ENCODE measurements at regions not wholly inside any gene's neighbourhood (a gene's known extent, or its start where the extent isn't known, plus 50 kb on each side); places are given as distances from the start of the nearest gene placed in this dataset.

DNA sequence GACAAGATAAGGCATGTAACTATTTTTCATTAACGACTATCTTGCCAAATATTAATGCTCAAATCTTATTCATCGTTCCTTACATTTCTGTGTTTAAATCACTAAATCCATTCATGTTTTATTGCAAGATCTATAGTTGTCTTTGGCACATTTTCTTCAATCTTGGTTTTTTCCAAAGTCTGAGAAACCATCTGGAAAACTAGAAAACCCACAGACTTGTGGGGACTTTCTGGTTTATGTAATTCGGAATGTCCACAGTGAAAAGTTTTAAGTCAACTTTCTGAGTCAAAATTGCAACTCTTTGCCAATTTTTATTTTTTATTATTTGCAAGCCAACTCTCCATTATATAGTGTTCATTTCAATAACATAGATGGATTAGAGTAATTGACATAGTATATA lies 520.8 kb upstream of the ADAMTS5 start:
- Histone ChIP-seq H3K27me3 (ENCODE audit: insufficient read depth in 3 of 3, low read length in 2 of 3) (no peaks in the 10 kb centered on the region), H3K36me3 (ENCODE audit: insufficient read depth in 1 of 2, low read depth in 1 of 2) (no peaks in the 10 kb centered on the region), H3K4me1 (no peaks in the 10 kb centered on the region), H3K4me3 (no peak overlapping the region), H3K27ac (no peak overlapping the region), H3K9me3 (no peaks in the 10 kb centered on the region)
- WGBS, 3 donors, result 62 to 76% (median 66%) methylated on average over 3 of the region's 3 CpGs
- intact Hi-C loops (cut with DNase I), result no loop called here
- DNase-seq, result no peak
- ATAC-seq, result no peak
- TF ChIP-seq, protein P1, sequence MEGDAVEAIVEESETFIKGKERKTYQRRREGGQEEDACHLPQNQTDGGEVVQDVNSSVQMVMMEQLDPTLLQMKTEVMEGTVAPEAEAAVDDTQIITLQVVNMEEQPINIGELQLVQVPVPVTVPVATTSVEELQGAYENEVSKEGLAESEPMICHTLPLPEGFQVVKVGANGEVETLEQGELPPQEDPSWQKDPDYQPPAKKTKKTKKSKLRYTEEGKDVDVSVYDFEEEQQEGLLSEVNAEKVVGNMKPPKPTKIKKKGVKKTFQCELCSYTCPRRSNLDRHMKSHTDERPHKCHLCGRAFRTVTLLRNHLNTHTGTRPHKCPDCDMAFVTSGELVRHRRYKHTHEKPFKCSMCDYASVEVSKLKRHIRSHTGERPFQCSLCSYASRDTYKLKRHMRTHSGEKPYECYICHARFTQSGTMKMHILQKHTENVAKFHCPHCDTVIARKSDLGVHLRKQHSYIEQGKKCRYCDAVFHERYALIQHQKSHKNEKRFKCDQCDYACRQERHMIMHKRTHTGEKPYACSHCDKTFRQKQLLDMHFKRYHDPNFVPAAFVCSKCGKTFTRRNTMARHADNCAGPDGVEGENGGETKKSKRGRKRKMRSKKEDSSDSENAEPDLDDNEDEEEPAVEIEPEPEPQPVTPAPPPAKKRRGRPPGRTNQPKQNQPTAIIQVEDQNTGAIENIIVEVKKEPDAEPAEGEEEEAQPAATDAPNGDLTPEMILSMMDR (IDR thresholded peaks at IDR 0.05), result no peak

GRCh38 chr21:27480841-27481261 lies 514.0 kb upstream of the ADAMTS5 start:
- TF ChIP-seq, protein P1 (IDR thresholded peaks at IDR 0.05), result no peak
- no peak overlapping the region for H3K27ac ChIP-seq
- WGBS, 3 donors, result 86 to 94% (median 93%) methylated on average over 2 of the region's 2 CpGs
- no peak overlapping the region for H3K4me3 ChIP-seq
- H3K27me3 ChIP-seq (ENCODE audit: insufficient read depth in 3 of 3, low read length in 2 of 3), result no peaks in the 10 kb centered on the region
- H3K9me3 ChIP-seq, result no peaks in the 10 kb centered on the region
- H3K36me3 ChIP-seq (ENCODE audit: insufficient read depth in 1 of 2, low read depth in 1 of 2), result no peaks in the 10 kb centered on the region
- ATAC-seq, result no peak
- no peak for DNase-seq
- H3K4me1 ChIP-seq, result no peaks in the 10 kb centered on the region
- intact Hi-C loops (cut with DNase I), result no loop called here

DNA sequence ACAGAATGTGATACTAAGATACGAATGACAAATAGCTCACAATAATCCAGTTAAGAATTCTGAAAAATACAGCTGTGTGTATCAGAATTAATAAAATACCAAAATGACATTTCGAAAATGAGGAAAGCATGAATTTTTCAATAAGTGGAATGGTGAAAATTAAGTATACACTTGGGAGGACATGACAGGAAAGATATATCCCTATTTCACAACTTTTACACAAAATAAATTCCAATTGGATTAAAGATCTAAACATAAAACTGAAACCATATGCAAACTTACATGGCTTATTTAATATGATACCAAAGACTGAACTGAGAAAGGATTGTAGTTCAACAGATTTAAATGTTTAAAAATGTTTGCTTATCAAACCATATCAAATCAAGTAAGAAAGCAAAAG lies 510.4 kb upstream of the ADAMTS5 start:
- Histone ChIP-seq H3K4me1 (no peaks in the 10 kb centered on the region), H3K4me3 (no peak overlapping the region), H3K9me3 (no peaks in the 10 kb centered on the region), H3K27me3 (ENCODE audit: insufficient read depth in 3 of 3, low read length in 2 of 3) (no peaks in the 10 kb centered on the region), H3K36me3 (ENCODE audit: insufficient read depth in 1 of 2, low read depth in 1 of 2) (no peaks in the 10 kb centered on the region), H3K27ac (no peak overlapping the region)
- 67 to 71% (median 69%) methylated on average over 2 of the region's 2 CpGs for WGBS, 3 donors
- ATAC-seq (no peak), DNase-seq (no peak)
- TF ChIP-seq, protein P1 (IDR thresholded peaks at IDR 0.05), result no peak
- intact Hi-C loops (cut with DNase I), result no loop called here

GRCh38 chr21:27476696-27477095 lies 509.8 kb upstream of the ADAMTS5 start:
- TF ChIP-seq, protein P1 (IDR thresholded peaks at IDR 0.05), result peak; percentile 42

GRCh38 chr21:27475363-27475955 lies 508.6 kb upstream of the ADAMTS5 start:
- Histone ChIP-seq H3K36me3 (ENCODE audit: insufficient read depth in 1 of 2, low read depth in 1 of 2) (no peaks in the 10 kb centered on the region), H3K9me3 (no peaks in the 10 kb centered on the region), H3K27me3 (ENCODE audit: insufficient read depth in 3 of 3, low read length in 2 of 3) (no peaks in the 10 kb centered on the region), H3K27ac (no peak overlapping the region), H3K4me3 (no peak overlapping the region), H3K4me1 (no peaks in the 10 kb centered on the region)
- 88 to 90% (median 90%) methylated on average over 7 of the region's 7 CpGs for WGBS, 3 donors
- ATAC-seq (no peak), DNase-seq (no peak)
- TF ChIP-seq, protein P1 (IDR thresholded peaks at IDR 0.05), result no peak
- intact Hi-C loops (cut with DNase I), result no loop called here

More at GRCh38 chr21:27476696-27477095, 509.8 kb upstream of the ADAMTS5 start:
- no peaks in the 10 kb centered on the region for H3K9me3 ChIP-seq
- WGBS, 3 donors, result 6 to 18% (median 11%) methylated on average over 1 of the region's 1 CpG
- no peaks in the 10 kb centered on the region for H3K27me3 ChIP-seq (ENCODE audit: insufficient read depth in 3 of 3, low read length in 2 of 3)
- no peaks in the 10 kb centered on the region for H3K36me3 ChIP-seq (ENCODE audit: insufficient read depth in 1 of 2, low read depth in 1 of 2)
- DNase-seq (no peak), ATAC-seq (no peak)
- intact Hi-C loops (cut with DNase I), result no loop called here
- H3K4me3 ChIP-seq, result no peak overlapping the region
- no peak overlapping the region for H3K27ac ChIP-seq
- H3K4me1 ChIP-seq, result no peaks in the 10 kb centered on the region

All from psoas muscle (tissue), 7 donors.